NCI-H1436 treated with DMSO at 0.1 percent for 48 hours (cell line): ENCODE measurements at regions not wholly inside any gene's neighbourhood (a gene's known extent, or its start where the extent isn't known, plus 50 kb on each side); places are given as distances from the start of the nearest gene placed in this dataset.
"Not testable (repeated sequence)": the region's sequence is repeated elsewhere in the genome, so short reads cannot be mapped to it uniquely, and the experiment has no call there.

Experiments used
- DNase-seq: peaks from one replicate; lab custom pipeline; 2025; lab: John Stamatoyannopoulos, UW

DNA sequence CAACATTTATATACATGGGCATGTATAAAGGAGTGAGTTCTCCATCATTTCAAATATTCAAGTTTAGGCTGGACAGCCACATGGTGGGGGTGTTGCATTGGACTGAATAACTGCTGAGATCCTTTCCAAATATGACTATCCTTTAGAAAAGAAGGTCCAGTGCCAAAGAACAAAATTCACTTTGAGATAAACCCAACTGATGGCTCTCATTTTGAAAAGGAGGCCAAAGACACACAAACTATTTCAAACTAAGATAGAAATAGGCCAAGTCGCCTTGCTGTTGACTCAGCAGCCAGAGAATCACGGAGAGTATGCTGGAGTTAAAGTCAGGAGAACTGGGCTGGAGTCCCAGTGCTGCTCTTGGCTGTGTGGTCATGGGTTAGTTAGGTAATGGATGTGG is 204.5 kb upstream of the LRATD1 start:
- no peak for DNase-seq

DNA sequence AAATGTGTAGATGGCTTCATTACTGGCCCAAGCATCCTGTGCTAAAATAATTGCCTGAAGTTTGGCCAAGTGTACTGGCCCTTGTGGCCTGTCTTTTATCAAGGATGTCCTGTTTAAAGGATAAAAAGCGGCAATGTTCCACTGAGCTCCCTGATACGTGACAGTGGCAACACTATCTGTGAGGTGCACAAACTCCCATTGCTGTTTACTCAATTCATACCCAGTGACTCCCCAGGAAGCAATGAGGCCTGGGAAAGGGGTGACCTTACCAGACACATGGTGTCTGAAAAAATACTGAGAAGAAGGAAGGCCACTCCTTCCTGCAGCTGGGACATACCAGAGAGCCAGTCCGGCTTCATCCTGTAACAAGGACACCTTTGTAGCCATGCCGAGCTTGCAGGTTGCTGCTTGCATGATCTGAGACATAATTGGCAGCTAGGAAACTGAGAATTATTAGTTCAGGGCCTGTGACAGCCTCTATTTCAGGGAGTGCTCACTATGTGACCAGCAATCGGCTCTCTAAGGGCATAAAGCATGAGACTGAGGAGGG is 198.5 kb upstream of the LRATD1 start:
- no peak for DNase-seq

DNA sequence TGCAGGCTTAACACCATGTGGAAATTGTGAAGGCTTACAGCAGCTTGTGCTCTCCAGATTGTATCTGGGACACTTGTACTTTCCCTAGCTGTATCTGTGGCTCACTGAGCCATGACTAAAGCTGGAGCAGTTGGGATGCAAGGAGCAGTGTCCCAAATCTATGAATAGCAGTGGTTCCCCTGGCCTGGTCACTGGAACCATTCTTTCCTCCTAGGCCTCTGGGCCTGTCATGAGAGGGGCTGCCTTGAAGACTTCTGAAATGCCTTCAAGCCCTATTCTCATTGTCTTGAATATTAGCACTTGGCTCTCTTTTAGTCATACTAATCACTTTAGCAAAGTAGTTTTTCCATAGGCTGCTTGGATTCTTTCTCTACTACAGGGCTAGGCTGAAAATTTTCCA is 186.8 kb upstream of the LRATD1 start:
- no peak for DNase-seq

DNA sequence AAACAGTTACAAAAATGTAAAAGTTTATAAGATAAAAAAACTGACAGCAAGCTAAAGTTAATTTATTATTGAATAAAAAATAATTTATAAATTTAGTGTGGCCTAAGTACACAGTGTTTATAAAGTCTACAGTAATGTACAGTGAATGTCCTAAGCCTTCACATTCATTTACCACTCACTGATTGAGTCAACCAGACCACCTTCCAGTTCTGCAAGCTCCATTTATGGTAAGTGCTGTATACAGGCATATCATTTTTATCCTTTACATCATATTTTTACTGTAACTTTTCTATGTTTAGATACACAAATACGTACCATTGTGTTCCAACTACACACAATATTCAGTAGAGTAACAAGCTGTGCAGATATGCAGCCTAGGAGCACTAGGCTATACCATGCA is 184.2 kb upstream of the LRATD1 start:
- DNase-seq, result no peak

DNA sequence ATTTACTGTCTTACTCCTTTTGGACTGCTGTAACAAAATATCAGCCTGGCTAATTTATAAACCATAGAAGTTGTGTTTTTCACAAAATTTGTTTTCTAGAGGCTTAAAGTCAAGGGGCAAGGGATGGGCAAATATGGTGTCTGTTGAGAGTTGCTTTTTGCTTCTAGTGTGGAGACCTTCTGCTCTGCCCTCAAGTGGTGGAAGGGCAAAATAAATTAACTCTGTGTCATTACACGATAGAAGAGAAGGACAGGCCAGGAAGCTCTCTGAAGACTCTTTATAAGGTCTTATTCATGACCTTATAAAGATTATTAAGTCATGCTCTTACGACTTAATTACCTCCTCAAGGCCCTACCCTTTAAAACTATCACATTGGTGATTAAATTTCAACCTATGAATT is 181.2 kb upstream of the LRATD1 start:
- no peak for DNase-seq

DNA sequence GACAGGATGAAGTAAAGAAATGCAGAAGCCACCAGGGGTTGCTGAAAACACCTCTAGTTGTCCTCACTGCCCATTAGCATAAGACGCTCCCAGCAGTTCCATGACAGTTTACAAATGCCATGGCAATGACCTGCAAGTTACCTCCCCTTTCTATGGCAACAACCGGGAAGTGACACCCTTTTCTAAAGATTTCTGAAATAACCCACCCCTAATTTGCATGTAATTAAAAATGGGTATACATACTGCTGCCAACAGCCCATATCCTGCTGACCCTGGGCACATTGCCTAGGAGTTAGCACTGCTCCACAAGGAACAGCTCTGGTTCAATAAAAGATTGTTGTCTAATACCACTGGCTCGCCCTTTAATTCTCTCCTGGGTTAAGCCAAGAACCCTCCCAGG is 178.3 kb upstream of the LRATD1 start:
- no peak for DNase-seq

DNA sequence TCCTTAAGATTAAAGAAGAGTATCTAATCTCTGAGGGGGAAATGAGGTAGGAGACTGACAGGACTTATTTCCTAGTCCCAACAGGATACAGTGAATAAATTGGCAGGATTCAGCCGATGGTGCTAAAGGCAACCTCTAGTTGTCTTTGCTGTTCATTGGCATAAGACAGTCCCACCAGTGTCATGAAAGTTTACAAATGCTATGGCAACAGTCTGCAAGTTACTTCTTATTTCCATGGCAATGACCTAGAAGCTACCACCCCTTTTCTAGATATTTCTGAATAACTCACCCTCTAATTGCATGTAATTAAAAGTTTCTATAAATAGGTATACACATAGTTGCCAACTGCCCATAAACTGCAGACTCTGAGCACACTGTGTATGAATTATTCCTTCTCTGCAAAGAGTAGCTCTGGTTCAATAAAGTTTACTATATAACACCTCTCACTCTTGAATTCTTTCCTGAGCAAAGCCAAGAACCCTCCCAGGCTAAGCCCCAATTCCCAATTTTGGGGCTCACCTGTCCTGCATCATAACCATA is 172.7 kb upstream of the LRATD1 start:
- no peak for DNase-seq

DNA sequence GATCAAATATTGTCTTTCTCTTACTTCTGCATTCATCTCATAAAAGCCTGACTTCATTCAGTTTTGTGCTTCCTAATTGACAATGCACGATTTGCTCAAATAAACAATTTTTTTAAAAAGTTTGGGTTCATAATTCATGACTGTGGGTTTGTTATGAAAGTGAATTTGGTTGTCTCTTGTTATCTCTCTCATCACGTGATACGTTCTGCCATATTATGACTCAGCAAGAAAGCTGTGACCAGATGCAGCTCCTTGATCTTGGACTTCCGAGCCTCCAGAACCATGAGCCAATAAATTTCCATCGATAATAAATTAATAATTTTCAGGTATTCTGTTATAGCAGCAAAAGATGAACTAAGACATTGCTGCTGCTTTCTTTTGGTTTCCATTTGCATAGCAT is 156.5 kb upstream of the LRATD1 start:
- DNase-seq, result no peak

DNA sequence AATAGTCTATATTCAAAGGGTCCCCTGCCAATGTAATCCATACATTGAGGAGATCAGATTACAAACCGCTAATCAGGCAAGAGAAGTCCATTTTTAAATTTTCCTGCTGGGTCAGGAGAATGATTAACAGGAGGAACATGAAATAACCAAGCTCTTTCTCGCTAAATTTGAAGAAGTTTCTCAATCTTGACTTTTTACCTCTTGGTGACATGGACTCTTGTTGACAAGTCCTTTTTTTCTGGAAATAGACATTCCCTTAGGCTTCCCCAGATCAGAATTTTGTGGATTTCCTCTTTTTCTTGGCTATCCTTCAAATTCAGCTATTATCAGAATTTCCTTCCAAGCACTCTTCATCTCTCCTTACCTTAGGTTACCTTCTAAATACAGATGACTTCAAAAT is 153.0 kb upstream of the LRATD1 start:
- DNase-seq, result no peak

DNA sequence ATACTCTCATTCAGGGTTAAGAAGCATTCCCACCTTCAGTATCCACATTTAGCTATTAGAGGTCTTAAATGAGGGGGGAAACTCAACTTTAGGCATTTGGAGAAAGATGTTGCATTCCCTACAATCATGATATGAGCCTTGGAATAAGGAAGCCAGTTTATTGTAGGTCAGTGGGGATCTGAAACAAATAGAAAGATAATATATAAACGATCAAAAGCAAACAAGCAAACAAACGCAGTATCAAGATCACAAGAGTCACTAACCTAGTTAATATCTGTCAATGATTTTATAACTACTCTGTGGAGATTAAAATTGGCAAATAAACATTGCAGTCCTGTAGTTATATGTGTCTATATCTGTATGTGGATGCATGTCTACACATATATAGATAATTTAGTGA is 152.4 kb upstream of the LRATD1 start:
- no peak for DNase-seq

DNA sequence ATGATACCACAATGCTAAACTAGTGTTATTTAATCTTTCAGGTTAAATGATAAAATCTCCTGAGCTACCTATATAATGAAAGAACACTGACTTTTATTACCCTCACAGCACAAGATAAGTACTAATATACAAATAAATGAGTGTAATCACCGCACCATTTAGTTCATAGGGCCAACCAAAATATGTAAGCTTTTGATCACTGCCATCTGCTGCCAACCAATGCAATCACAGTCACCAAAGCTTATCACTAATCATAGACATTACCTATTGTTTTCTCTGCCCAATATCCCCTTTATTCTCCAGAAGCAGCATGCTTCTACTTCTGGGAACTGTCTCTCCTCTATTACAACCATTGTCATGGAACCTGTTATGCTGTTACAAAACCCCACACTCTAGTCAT is 151.6 kb upstream of the LRATD1 start:
- no peak for DNase-seq

DNA sequence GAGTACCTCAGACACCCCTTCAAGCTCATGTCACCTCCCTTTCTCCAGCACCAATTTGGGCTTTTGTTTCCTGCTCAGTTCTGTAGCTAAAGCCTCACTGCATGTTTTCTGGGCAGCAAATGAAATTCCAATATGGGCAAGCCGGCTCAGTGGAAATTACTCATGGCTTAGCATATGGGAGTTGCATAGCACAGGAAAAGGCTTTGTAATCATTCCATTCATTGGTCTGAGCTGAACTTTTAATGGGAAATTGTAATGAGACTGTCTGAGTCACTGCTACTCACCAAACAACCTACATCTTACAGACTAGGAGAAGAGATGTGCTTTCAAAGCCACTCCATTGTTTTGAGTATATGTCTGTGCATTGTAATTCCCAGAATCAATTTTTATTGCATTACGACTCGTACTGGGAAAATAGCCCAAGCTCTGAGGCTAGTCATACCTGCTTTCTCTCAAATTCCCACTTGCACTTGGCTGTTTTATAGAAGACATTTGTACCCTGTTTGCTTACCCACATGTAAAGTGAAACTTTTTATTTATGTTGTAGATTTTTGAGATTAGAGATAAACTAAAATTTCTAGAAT is 139.5 kb upstream of the LRATD1 start:
- no peak for DNase-seq

DNA sequence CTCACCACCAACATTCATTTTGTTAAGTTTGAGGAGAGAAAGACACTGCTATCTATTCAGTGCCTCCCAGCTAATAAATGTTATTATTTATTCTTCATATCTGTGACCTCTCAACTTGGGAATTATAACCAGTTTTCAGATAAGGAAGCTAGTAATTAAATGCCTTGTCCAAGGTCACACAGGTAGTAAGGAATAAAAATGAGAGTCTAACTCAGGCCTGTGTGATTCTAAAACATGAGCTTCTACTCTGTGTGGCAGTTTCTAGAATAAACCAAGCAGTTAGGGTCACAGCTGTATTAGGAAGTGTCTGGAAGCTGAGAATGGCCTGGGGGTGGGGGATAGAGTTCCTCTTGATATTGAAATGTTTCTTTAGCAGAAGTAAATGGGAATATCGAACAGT is 137.8 kb upstream of the LRATD1 start:
- DNase-seq, result no peak

DNA sequence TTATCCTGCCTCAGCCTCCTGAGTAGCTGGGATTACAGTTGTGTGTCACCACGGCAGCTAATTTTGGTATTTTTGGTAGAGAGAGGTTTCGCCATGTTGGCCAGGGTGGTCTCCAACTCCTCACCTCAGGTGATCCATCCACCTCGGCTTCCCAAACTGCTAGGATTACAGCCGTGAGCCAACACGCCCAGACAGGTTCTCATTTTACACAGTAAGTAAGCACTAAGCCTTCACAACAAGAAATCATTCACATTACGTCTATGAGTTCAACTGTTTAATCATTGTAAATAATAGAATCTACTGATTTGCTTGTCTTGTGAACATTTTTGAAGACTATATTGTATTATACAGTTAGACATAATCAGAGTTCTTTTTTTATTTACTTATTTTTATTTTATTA is 131.5 kb upstream of the LRATD1 start:
- DNase-seq, result no peak

DNA sequence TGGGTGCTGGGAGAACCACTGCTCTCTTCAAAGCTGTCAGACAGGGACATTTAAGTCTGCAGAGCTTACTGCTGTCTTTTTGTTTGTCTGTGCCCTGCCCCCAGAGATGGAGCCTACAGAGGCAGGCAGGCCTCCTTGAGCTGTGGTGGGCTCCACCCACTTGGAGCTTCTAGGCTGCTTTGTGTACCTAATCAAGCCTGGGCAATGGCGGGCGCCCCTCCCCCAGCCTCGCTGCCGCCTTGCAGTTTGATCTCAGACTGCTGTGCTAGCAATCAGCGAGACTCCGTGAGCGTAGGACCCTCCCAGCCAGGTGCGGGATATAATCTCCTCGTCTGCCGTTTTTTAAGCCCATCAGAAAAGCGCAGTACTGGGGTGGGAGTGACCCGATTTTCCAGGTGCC is 125.6 kb upstream of the LRATD1 start:
- not testable (repeated sequence) for DNase-seq

DNA sequence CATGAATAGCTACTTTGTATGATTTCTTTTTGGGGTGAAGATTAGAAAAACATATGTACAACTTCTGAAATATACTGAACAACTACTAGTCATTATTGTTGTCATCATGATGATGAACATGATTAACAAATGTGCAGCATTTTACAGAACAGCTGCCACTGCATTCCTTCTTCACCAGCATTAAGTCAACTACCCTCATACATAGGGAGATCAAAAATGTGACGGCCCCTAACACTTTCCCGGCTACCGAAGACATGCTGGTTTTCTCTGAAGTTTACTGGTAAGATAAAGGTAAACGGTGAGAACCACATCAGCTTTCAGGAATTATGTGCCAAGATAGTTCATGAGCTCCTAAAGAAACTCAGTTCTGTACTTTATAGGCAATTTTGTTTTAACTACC is 121.0 kb upstream of the LRATD1 start:
- DNase-seq, result no peak

DNA sequence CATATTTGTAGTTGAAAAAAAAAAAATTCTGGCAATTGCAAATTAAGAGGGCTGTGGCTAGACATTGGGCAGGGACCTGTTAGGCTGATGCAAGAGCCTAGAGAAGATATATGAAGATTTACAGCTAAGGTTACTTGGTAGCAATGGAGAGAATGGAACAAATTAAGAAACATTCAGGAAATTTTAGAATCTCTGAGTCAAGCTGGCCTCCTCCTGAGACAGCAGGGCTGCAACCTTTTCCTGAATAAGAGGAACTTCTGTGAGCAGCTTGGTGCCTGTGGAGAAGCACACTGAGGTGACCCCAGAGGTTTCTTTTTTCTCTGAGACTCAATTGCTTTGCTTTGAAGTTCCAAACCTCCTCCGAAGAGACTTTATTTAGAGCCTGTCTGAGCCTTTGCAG is 118.6 kb upstream of the LRATD1 start:
- DNase-seq, result no peak

DNA sequence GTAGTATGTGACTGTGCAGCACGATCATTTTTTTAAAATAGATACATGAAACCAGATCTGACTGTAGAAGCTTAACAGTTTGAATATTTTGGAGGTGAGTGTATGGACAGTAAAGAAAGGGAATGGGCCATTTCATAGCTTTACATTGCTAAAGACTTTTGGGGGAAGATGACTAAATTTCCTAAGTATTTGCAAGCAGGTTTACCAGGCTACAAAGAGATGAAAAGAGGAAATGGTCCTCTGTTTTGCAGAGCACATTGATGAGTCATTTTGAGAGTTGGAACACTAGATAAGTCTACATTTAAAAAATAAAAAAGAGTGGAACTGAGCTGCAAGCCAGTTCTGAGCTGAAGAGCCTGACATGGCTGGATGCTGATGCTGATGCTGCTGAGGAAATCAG is 115.7 kb upstream of the LRATD1 start:
- no peak for DNase-seq

DNA sequence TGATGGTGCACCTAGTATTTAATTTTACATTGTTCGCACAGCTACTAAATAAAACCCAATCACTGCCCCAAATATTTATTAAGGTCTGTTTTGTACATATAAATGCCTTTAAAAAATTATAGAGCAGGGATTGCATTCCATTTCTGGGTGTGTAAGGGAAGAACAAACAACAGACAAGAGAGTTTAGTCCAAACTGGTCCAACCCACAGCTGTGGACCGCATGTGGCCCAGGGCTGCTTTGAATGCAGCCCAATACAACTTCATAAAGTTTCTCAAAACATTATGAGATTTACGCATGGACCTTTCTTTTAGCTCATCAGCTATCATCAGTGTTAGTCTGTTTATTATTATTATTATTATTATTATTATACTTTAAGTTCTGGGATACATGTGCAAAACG is 114.8 kb upstream of the LRATD1 start:
- no peak for DNase-seq

DNA sequence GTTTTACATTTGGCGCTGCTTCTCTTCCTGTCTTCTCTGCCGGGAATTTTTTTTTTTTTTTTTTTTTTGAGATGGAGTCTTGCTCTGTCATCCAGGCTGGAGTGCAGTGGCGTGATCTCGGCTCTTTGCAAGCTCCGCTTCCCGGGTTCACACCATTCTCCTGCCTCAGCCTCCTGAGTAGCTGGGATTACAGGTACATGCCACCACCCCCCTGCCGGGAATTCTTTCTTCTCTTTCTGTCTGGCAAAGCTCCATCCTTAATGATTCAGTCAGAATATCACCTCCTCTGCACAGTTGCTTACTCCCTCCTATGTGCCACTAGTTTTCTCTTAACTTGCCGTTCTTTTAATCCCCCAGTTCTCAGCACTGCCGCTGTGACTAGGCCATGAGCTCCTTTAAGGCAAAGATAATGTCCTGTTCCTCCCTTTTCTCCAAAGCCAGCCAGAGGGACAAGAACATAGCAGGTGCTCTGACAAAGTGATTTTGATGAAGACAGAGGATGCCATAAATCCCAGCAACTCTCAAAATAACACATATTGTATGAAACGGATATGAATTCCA is 112.1 kb upstream of the LRATD1 start:
- no peak for DNase-seq

DNA sequence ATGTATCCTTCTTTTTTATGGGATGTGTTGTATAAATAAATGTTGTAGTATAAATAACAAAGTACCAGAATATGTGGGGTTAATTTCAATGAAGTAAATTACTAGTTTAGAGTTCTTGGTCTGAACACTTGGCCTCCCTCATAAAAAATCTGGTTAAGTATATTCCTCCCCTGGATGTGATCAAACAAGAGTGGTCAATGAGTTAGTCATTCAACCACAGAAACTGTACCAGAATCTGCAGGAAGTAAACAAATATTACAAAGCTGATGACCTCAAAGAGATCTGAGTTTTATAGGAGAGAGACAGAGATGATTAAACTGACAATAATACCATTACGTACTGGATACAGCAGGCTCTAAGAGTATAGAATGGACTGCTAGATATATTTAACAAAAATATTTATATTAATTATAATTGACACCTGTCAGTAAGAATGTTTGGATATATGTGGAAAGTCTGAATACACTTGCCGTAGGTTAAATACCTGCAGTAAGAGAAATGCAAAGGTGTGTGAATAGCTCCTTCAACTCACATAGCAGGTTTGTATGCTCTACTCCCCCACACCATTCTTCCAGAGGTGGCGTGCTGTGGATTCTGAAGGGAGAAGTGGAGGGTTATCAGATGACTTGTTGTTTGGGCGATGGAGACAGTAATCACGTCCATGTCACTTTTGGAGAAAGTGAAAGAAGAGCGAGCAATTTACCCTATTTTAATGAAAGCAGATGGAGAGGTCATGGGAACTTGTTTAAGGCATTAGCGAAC is 108.3 kb upstream of the LRATD1 start:
- no peak for DNase-seq

DNA sequence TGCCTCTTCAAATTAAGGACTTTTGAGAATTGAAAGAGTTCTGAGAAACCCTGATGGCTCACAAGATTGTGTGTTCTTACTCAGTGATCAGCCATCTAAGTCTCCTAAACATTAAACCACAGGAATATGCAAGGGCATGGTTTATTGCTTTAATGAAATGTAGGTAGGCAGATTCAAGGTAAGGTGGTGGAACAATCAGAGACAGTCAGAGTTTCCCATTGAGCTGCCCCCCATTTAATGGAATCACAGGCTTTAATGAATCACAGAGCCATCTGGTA is 107.8 kb upstream of the LRATD1 start:
- DNase-seq, result no peak

DNA sequence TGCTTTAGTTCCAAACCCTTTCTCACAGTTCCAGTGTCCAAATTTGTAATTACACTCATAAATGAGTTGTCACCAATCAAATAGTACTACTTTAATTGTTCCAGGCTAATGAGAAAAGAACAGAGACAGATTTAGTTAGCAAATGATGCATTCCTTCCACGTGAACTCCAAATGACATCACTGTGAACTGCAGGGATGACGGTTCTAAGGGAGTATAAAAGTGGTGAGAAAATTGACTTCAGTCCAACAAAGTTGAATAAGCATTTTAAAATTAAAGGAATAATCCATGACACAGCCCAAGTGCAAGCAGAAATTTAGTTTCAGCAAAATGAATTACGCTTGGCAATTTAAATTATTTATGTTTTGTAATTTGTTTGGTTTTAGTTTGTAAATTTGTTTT is 102.0 kb upstream of the LRATD1 start:
- DNase-seq, result no peak
